ENCODE measurements at regions not wholly inside any gene's neighbourhood (a gene's known extent, or its start where the extent isn't known, plus 50 kb on each side); places are given as distances from the start of the nearest gene placed in this dataset.

- no peak overlapping the region for H2BK20ac ChIP-seq (ENCODE audit: low read length)
- TF ChIP-seq PHF8 (conservative IDR thresholded peaks at IDR 0.05; ENCODE audit: low read depth, low read length), result no peak
- TF ChIP-seq CBX8 (IDR thresholded peaks at IDR 0.05; ENCODE audit: borderline replicate concordance, low read depth, low read length), result no peak
- ChIA-PET CTCF (ENCODE audit: partially characterized antibody) (interaction anchor here (1.0 kb wide), 1 partner anchor 273 kb away, joined by 4 read pairs; no protein-coding TSS in a partner anchor), POLR2A (ENCODE audit: partially characterized antibody) (no interaction called here)
- H3K4me2 ChIP-seq (ENCODE audit: insufficient read depth in 1 of 2, low read depth in 2 of 2, low read length in 2 of 2), result no peak overlapping the region
- no peak overlapping the region for H4K5ac ChIP-seq (ENCODE audit: insufficient read length, low read depth, low read length)
- FAIRE-seq, result no peak
- no peak overlapping the region for H3K4ac ChIP-seq (replicated peaks; ENCODE audit: insufficient read length, low read depth, low read length)
- no peak overlapping the region for H3K56ac ChIP-seq (replicated peaks; ENCODE audit: insufficient read length, low read depth, low read length)
- H3K27me3 ChIP-seq (replicated peaks in 1 of 4; ENCODE audit: control insufficient read depth in 3 of 4, extremely low read depth in 1 of 4, insufficient read depth in 3 of 4, low read length in 3 of 4), result no peaks in the 10 kb centered on the region
- no peaks in the 10 kb centered on the region for H3K9me3 ChIP-seq (ENCODE audit: insufficient read depth in 2 of 2, low read depth in 1 of 2, low read length in 1 of 2)
- H2BK120ac ChIP-seq (replicated peaks; ENCODE audit: low read depth, low read length), result no peak overlapping the region
- H2BK5ac ChIP-seq (ENCODE audit: low read depth, low read length), result no peak overlapping the region
- no peak overlapping the region for H3K27ac ChIP-seq (ENCODE audit: low read depth, low read length)
- no peak overlapping the region for H3K18ac ChIP-seq (ENCODE audit: extremely low read depth, low read length)
- H4K20me1 ChIP-seq (replicated peaks in 1 of 2; ENCODE audit: control insufficient read depth in 1 of 2, insufficient read depth in 2 of 2, low read length in 2 of 2), result no peaks in the 10 kb centered on the region
- DNase-seq (ENCODE audit: low read depth in 1 of 2, low spot score in 2 of 2), result no peak
- H3K23ac ChIP-seq (ENCODE audit: insufficient read length), result no peak overlapping the region
- H3K79me1 ChIP-seq (ENCODE audit: low read depth, low read length), result no peaks in the 10 kb centered on the region
- H2BK12ac ChIP-seq (ENCODE audit: low read depth, low read length), result no peak overlapping the region
- peak overlapping the region; percentile 48 for H2AFZ ChIP-seq (ENCODE audit: low read length)
- H3K4me1 ChIP-seq (replicated peaks in 1 of 4; ENCODE audit: control insufficient read depth in 3 of 4, insufficient read depth in 4 of 4, low read length in 3 of 4), result no peaks in the 10 kb centered on the region; a peak in 1 of 7 replicates
- 90% methylated on average over 10 of the region's 10 CpGs; no CpG with 5 or more reads in 1 of the 2 experiments for WGBS, 2 experiments (ENCODE audit: extremely low coverage in 1 of 2, insufficient coverage in 1 of 2, insufficient read length in 1 of 2, insufficient replicate concordance in 2 of 2, low coverage in 1 of 2, low lambda C conversion rate in 2 of 2, missing lambda C conversion rate in 1 of 2)
- H4K8ac ChIP-seq (ENCODE audit: extremely low read depth, insufficient read depth, low read length), result no peak overlapping the region
- no peaks in the 10 kb centered on the region for H3K36me3 ChIP-seq (ENCODE audit: control insufficient read depth in 2 of 4, insufficient read depth in 4 of 4, low read length in 3 of 4)
- no peak overlapping the region for H3K9ac ChIP-seq (replicated peaks in 1 of 4; ENCODE audit: extremely low read depth in 1 of 4, low read depth in 3 of 4, low read length in 3 of 4)
- H4K91ac ChIP-seq (replicated peaks; ENCODE audit: insufficient read length, low read length), result no peak overlapping the region
- H3K14ac ChIP-seq (ENCODE audit: insufficient read length), result no peak overlapping the region
- H3K23me2 ChIP-seq (ENCODE audit: low read depth, low read length), result no peaks in the 10 kb centered on the region; the same call in 1 of the 2 replicates
- H2BK15ac ChIP-seq (ENCODE audit: low read length), result no peak overlapping the region
- no peak overlapping the region for H2AK5ac ChIP-seq (ENCODE audit: low read depth, low read length)
- H3K79me2 ChIP-seq (ENCODE audit: control insufficient read depth in 1 of 2, insufficient read depth in 2 of 2, low read length in 2 of 2), result no peaks in the 10 kb centered on the region
- no peak overlapping the region for H3K4me3 ChIP-seq (ENCODE audit: extremely low read depth in 1 of 4, insufficient read depth in 2 of 4, low read depth in 3 of 4, low read length in 4 of 4)
Measured at GRCh38 chr12:127008755-127009403, 1258.1 kb upstream of the TMEM132C start.
